D341Med (cell line): ENCODE measurements at regions not wholly inside any gene's neighbourhood (a gene's known extent, or its start where the extent isn't known, plus 50 kb on each side); places are given as distances from the start of the nearest gene placed in this dataset.

ENCODE experiments used
- DNase-seq: peaks from one replicate; pipeline ENCODE4 v3.0.0; 2012; ENCODE audit warnings: low spot score

GRCh38 chr14:32254952-32255679, 52.0 kb upstream of the RNU6-8 start:
- DNase-seq, result peak; percentile 79

- DNase-seq, result no peak
Measured at GRCh38 chr14:32255789-32256188, 52.7 kb upstream of the RNU6-8 start.

- DNase-seq, result no peak
Measured at GRCh38 chr14:32256576-32256975, 53.5 kb upstream of the RNU6-8 start.

GRCh38 chr14:32258336-32258993, 55.4 kb upstream of the RNU6-8 start:
- no peak for DNase-seq

GRCh38 chr14:32259368-32260013, 56.4 kb upstream of the RNU6-8 start:
- DNase-seq, result no peak

- DNase-seq, result no peak
Measured at GRCh38 chr14:32263939-32264567, 61.0 kb upstream of the RNU6-8 start.

- DNase-seq, result no peak
Measured at GRCh38 chr14:32265584-32265983, 62.5 kb upstream of the RNU6-8 start.

GRCh38 chr14:32277998-32278397, 51.1 kb upstream of the AKAP6 start:
- DNase-seq, result no peak
